IPS-NIHi7 (cell line): ENCODE measurements at regions not wholly inside any gene's neighbourhood (a gene's known extent, or its start where the extent isn't known, plus 50 kb on each side); places are given as distances from the start of the nearest gene placed in this dataset.
"Not testable (repeated sequence)": the region's sequence is repeated elsewhere in the genome, so short reads cannot be mapped to it uniquely, and the experiment has no call there.

Experiments
- DNase-seq: peaks from one replicate; pipeline ENCODE4 v3.0.0; 2012; ENCODE audit warnings: mixed read lengths; ENCODE audit errors: extremely low spot score

DNA sequence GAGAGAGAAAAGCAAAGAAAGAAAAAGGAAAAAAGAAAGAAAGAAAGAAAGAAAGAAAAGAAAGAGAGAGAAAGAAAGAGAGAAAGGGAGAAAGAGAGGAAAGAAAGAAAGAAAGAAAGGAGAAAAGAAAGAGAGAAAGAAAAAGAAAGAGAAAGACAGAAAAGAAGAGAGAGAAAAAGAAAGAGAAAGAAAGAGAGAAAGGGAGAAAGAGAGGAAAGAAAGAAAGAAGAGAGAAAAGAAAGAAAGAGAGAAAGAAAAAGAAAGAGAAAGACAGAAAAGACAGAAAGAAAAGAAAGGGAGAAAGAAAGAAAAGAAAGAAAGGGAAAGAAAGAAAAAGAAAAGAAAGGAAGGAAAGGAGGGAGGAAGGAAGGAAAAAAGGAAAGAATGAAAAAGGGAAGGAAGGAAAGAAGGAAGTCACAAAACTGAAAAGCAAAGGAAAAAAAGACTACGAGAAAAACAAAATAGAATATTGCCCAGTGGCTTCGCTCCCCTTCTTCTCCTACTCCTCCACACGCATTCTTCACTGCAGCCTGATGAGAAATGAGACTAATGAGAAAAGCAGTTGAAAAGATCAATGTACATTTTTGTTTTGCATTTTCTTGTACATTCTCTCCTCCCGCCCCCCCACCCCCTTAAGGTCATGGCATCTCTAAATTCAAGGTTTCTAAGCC, 170.0 kb downstream of the SOD2 start:
- DNase-seq = no peak

DNA sequence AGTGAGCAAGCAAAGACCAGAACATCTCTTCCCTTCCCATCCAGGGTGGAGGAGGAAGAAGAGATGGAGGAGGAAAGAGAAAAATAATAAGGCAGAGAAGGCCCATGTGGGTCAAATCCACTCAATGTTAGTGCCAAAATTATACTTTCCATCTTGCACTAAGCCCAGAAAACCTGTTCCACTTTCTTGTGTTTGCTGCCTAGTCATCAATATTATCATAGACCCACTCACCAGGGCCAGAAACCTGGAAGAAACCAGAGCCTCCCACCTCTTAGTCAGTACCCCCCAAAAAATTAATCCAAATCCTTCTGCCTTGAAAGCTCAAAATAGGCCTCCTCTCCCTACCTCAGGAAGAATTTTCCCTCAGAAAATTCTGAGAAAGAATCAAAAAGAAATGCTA, 171.1 kb downstream of the SOD2 start:
- DNase-seq = no peak

DNA sequence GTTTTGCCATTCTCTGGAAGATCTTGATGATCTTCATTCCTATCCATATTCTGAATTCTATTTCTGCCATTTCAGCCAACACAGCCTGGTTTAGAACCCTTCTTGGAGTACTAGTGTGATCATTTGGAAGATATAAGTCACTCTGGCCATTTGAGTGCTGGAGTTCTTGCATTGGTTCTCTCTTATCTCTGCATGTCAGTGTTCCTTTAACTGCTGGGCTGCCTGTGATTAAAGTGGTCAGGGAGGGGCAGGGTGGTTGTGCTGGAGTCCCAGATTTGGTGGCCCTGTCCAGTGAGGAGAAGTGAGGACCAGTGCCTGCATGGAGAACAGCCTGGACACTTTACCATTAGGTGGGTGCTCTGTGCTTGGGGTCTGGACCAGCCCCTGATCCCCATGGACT, 173.0 kb downstream of the SOD2 start:
- DNase-seq = no peak

DNA sequence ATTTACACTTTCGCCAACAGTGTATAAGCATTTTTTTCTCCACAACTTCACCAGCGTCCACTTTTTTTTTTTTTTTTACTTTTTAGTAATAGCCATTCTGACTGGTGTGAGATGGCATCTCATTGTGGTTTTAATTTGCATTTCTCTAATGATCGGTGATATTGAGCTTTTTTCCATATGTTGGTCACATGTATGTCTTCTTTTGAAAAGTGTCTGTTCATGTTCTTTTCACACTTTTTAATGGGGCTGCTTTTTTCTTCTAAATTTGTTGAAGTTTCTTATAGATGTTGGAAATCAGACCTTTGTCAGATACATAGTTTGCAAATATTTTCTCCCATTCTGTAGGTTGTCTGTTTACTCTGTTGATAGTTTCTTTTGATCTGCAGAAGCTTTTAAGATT, 177.2 kb downstream of the SOD2 start:
- DNase-seq = not testable (repeated sequence)

DNA sequence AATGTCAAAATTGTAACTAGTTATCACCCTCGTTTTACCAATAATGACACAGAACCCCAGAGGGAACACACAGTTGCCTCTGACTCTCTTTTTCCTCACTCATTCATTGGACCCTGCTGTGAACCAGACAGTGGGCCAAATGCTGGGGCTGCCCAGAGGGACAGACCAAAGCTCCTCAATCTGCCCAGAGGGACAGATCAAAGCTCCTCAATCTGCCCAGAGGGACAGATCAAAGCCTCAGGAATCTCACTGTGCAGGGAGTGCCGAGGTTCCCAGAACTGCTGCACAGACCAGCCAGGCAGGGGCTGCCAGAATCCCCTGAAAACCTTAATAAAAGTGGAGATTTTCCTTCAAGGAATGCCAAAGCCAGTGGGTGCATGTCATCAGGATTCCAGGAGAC, 179.1 kb downstream of the SOD2 start:
- no peak for DNase-seq

DNA sequence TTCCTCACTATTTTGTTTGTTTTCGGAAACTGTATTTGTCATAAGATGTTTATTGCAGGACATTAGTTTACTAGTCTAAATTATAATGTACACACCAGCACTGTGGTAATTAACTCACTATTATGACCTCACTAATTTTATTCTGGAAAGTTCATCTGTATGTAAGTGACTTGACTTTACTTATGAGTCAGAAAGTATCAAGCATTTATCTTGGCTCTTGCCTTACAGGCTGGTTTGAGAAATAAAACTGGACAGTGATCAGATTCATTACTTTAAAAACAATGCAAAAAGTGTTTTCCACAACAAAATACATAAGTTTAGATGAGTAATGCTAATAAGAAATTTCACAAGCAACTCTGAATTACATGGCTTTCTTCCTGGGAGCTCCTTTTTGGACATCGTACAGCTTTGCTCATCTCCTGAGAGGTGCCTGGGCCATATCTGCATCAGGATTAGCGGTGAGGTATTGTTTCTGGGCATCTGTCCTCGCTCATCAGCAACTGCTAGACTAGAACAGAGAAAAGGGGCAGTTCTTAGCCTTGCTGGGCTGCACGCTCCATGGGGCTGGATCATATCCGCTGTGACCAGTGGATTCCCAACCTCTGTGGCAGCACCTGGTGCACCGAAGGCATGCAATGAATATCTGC, 179.8 kb downstream of the SOD2 start:
- no peak for DNase-seq

DNA sequence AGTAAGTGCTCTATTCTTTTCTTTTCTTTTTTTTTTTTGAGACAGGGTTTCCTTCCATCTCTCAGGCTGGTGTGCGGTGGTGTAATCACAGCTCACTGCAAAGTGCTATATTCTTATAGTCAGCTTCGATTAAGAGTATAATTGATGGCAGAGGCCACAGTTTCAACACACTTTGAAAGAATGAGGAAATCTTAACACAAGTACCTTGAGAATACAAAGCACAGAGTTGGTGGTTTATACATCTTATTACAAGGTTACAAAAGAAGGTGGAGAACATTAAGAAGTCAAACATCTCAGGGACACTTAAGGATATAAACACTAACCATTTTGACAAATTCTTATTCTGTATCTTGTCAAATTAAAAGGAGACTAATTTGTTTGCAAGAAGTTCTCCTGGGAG, 180.5 kb downstream of the SOD2 start:
- DNase-seq = no peak

DNA sequence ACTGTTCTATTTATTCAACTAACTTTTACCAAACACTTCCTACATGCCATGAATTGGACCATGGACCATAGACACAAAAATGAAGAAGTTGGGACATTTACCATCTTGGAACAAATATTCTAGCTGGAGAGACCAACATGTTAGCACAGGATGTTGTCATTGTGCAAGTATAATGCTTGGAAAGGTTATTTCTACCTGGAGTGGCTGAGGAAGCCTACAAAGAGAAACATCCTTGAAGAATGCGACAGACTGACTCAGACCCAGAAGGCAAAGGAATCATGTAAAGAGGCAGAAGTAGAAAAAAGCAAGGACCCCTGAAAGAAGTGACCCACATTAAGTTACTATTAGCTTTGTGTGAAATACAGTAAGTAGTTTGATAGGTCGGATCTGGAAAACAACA, 180.9 kb downstream of the SOD2 start:
- DNase-seq = no peak

DNA sequence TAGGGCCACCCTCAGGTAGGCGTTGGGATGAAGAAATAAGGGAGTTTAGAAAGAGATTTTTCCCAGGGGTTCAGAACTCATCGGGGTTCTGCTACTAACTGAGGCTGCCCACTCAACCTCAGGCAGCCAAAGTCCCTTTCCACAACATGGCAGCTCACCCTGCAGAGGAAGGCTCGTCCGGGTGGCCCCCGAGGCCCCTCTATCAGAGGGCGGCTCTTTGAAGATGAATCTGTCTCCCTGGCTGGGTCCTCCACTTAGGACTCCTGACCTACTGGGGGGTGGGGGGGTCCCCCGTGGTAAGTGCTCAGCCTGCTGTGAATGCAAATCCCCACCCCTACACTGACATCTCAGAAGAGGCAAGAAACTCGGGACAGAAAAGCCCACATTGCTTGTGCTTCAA, 182.9 kb downstream of the SOD2 start:
- no peak for DNase-seq

DNA sequence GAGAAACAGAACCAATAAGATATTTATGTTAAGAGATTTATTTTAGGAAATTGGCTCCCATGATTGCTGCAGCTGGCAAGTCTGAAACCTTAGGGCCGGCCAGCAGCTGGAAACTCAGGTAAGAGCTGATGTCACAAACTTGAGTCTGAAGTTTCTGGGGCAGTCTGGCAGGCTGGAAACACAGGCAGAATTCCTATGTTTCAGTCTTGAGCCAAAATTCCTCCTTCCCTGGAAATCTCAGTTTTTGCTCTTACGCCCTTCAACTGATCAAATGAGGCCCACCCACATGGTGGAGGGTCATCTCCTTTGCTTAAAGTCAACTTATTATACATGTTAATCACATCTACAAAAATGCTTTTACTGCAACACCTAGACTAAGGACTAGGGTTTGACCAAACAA, 184.1 kb downstream of the SOD2 start:
- DNase-seq = no peak

DNA sequence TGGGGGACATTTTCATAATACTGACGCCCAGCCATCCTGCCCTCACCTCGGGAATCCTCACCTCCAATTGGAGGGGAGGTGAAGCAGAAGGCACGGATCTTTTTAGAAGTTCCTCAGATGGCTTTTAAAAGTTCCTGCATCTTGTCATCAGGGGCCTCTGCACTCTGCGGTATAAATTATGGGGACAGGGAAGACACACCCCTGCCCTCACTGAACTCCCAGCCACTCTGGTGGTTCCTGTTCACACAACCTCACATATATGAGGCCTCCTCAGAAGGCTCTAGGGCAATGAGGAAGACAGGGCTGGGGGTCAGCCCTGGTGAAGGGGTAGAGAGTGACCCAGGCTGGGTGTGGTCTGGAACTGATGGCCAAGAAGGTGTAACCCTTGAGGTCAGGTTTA, 187.0 kb downstream of the SOD2 start:
- no peak for DNase-seq

DNA sequence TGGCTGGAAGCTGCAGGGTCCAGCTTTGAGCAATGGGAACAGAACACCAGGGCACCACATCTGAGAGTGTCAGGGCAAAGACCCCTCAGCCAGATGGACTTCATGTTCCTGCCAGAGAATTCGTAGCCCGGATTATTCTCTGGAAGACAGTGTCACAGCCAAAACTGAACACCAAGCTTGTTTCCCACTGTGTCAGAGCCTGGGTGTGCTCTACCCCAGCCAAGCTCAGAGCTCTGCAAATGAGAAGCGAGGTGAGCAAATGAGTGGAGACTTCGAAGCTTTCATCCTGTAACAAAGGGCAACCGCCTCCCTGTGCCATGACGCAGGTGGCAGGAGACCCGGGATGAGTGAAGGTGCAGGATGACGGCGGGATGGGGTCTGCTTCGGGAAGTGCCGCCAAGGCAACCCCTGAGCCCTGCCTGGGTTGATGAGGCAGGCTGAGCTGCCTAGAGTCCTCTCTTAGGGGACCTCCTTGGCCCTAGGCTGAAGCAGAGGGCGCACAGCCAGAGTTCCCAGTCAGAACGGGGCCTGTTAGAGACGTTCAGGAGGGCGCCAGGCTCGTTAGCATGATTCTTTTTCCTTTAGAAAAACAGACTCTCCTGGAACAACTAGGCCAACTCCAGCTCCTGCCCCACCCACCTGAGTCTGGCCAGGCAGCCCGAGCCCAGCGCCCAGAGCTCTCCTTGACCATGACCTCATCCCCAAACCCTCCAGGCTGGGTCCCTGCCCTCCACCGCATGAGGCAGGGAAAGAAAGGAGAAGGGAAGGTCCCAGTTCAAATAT, 187.7 kb downstream of the SOD2 start:
- DNase-seq = no peak

DNA sequence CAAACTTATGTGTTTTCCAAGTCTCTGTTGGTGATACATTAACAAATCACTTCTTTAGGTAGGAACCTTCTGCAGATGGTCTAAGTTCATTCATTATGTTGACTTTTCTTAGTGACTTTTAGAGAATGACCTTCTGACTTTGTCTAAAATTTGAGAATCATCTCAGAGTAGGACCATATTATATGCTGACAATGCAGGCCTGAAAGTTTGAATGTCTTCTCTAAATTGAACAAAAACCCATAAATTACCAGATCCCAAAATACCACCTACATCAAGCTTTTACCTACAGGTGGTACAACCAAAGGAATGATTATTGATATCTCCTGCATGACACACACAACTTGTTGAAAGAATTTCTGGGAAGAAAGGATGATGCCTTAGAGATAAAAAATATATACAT, 191.5 kb downstream of the SOD2 start:
- DNase-seq = no peak

DNA sequence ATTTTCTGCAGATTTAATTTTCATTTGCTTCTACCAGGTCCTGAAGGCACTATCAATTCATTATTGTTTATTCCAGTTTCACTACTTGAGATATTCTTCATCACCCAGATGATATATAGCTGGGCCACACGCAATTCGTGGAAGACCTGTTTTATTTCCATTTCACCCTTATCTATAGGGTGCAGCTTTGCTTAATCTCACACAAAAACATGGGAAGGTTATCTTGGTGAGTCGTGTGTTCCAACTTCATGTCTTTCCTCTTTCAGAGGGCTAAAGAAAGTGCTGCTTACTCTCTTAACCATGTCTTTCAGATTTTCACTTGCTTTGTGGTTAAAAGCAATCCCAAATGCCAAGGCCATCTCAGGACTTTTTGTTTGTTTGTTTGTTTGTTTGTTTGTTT, 194.0 kb downstream of the SOD2 start:
- no peak for DNase-seq

DNA sequence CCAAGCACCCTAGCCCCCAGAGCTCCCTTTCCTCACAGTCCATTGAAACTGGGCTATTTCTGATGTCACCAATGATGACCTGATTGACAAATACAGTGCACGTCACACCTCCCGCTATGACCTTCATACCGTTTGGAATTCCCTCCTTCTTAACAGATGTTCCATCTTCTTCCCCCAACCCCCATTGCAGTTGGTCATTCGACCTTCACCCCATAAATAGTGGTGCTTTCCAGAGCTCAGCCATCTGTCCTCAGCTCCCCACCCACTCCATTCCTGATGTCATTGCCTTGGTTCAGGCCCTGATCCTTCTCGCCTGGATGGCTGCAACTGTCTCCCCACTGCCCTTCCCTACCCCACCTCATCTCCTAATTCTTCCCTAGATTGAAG, 198.5 kb downstream of the SOD2 start:
- DNase-seq = no peak

DNA sequence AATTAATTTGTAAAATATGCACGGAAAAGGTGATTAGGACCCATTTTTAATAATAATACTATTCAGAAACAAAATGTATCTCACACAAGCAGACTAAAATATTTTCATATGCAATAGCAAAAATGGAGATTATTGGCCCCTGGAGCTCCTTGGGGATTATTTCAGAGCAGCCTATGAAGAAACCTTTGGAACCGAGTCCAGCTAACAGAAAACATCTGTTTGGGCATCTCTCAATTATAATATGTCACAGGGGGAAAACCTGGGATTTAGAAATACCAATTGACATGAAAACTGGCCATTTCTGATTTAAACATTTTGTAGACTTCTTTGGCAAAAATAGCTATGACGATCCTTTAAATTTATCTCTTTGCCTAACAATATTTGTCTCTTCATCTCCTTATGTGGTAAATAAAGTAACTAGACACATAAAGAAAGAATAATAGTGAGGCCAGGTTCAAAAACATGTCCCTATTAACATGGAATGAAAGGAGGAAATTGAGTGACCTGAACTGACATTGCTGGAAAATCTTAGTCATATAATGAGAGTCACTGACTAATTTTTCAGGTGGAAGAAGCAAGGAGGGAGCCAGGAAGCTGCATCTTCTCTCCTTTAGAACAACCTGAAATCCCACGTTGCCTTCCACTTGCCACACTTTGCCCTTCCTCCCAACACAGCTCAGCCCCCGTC, 199.0 kb downstream of the SOD2 start:
- DNase-seq = no peak

DNA sequence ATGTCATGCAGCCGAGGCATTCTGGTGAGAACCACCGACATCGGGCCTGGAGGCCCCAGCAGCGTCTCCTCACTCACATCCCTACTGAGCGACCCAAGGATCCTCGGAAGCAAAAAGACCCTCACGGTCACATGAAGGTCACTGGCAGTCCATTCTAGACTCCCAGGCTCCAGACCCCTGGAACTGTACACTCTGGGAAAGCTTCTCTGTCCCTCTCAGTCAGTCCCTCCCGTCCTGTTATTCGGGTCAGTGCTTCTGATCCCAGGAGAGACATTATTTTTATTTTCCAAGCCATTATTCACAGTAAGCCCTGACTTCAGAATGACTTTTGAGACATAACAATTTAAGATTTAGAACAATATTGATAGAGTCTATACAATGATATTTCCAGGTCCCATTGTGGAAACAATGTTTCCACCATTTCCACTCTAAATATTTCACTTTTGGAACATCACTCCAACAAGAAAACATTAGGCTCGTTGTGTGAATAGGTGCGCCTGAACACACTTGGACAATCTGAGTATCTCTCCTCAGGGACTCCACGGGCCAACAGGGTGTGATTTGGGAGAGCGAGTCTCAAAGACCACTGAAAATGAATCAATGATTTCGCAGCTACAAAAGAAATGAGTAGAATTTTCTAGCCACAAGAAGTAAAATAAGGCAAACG, 199.7 kb downstream of the SOD2 start:
- no peak for DNase-seq

DNA sequence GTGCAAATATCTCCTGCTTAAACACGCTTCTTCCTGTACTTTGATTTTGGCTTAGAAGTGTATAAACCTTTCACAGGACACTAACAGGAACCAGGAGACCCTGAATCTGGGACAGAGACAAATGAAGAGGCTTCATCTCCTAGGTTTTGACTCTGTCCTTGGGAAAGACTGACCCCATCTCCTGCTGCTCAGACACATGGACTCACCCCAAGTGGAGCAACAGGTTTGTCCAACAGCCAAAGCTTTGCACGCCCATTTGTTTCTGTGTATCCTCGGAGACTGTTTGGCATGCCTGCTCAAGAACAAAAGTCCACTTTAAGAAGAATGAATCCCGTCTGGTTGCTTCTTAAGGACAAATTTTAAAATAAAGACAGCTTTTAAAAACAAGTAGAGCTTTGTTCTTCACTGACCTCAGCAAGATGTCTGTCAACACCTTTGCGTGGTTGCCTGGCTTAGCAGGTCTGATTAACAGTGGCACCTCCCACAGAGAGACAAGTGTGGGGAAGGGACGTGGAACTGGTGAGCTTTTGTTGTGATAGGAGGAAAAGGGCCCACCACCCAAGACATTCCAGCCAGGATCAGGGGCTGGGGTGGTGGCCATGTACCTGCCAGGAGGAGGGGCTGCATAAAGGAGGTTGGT, 202.6 kb downstream of the SOD2 start:
- no peak for DNase-seq

DNA sequence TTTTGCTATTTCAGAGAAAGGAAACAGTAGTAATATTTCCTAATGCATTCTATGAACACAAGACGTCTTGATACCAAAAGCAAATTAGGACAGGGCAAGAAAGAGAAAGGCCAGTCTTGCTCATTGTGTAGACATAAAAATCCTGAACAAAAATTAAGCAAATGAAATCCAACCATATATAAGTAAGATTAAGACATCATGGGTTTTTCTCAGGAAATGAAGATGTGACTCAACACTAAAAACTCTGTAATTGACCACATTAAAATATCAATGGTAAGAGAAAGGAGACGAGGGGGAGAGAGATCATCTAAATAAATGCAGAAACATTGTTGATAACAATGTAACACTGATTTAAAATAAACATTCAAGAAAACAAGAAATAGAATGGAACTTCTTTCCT, 205.4 kb downstream of the SOD2 start:
- DNase-seq = no peak

DNA sequence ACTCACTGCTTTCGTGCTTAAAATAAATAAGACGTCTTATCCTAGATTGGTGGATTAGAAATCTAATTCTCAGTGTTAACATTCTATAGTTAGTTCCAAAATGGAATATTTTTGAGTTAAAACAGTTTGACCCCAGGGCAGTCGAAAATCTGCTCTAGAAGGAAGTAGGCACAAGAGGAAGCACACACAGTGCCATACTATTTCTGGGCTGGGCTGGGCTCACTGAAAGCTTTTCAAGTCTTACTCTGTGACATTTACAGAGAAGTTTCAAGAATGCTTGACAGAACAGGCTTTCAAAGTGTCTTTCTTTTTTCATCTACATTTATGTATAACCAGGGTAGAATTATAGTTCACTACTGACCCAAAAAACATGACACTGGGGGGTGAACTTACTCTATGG, 209.8 kb downstream of the SOD2 start:
- no peak for DNase-seq

DNA sequence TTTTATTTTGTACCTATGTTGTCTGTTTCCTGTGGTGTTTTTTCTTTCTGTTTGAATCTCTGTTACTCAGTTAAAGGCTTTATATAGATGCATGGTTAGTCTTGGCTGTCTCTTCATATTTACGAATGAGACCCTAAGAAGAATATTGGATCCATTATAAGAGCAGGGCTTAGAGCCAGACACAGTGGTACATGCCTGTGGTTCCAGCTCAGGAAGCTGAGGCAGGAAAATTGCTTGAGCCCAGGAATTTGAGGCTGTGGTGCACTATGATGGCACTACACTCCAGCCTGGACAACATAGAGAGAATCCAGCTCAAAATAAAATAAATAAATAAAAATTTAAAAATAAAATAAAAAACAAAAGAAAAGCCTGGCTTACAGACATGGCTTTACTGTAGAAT, 211.1 kb downstream of the SOD2 start:
- DNase-seq = no peak

DNA sequence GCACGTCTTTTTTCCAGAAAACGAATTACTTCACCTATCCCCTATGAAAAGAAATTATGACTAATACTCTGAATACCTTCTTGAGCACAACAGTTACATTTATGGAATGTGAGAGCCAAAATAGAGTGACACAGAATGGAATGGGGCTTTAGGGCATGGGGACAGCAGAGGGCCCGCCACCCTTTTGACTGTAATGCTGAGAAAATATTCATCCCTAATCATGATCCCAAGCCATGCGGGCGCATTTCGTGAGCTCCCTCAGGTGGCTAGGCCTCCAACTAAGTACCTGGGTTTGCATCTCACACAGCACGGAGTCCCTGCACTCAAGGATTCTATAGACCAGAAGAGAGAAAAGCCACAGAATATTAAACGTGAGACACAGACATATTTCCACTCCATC, 212.6 kb downstream of the SOD2 start:
- DNase-seq = no peak
